ENCODE measurements at regions not wholly inside any gene's neighbourhood (a gene's known extent, or its start where the extent isn't known, plus 50 kb on each side); places are given as distances from the start of the nearest gene placed in this dataset.

GRCh38 chr13:50587645-50588373 is 255.7 kb downstream of the DLEU7 start:
- no peak for DNase-seq (ENCODE audit: low spot score)
- in situ Hi-C loops (cut with HindIII; ENCODE audit: low sequenced_read_pairs), result no loop called here

- in situ Hi-C loops (cut with HindIII; ENCODE audit: low sequenced_read_pairs), result no loop called here
- DNase-seq (ENCODE audit: low spot score), result no peak
Observed at GRCh38 chr13:50588491-50589130, 254.9 kb downstream of the DLEU7 start.

GRCh38 chr13:50589139-50589538 is 254.4 kb downstream of the DLEU7 start:
- peak; percentile 56 for DNase-seq (ENCODE audit: low spot score)
- in situ Hi-C loops (cut with HindIII; ENCODE audit: low sequenced_read_pairs), result no loop called here

- in situ Hi-C loops (cut with HindIII; ENCODE audit: low sequenced_read_pairs), result no loop called here
- DNase-seq (ENCODE audit: low spot score), result no peak
Observed at GRCh38 chr13:50589651-50590054, 253.8 kb downstream of the DLEU7 start.

- in situ Hi-C loops (cut with HindIII; ENCODE audit: low sequenced_read_pairs), result no loop called here
- no peak for DNase-seq (ENCODE audit: low spot score)
Observed at GRCh38 chr13:50592412-50593155, 250.9 kb downstream of the DLEU7 start.

- no peak for DNase-seq (ENCODE audit: low spot score)
- in situ Hi-C loops (cut with HindIII; ENCODE audit: low sequenced_read_pairs), result no loop called here
Observed at GRCh38 chr13:50593207-50593606, 250.3 kb downstream of the DLEU7 start.

GRCh38 chr13:50594276-50595051 is 249.0 kb downstream of the DLEU7 start:
- no peak for DNase-seq (ENCODE audit: low spot score)

GRCh38 chr13:50595196-50595595 is 248.3 kb downstream of the DLEU7 start:
- in situ Hi-C loops (cut with HindIII; ENCODE audit: low sequenced_read_pairs), result no loop called here
- DNase-seq (ENCODE audit: low spot score), result no peak

More at GRCh38 chr13:50594276-50595051, 249.0 kb downstream of the DLEU7 start:
- in situ Hi-C loops (cut with HindIII; ENCODE audit: low sequenced_read_pairs), result no loop called here

- no peak for DNase-seq (ENCODE audit: low spot score)
- in situ Hi-C loops (cut with HindIII; ENCODE audit: low sequenced_read_pairs), result no loop called here
Observed at GRCh38 chr13:50596156-50596555, 247.3 kb downstream of the DLEU7 start.

GRCh38 chr13:50596776-50597203 is 246.7 kb downstream of the DLEU7 start:
- in situ Hi-C loops (cut with HindIII; ENCODE audit: low sequenced_read_pairs), result no loop called here
- DNase-seq (ENCODE audit: low spot score), result no peak

- in situ Hi-C loops (cut with HindIII; ENCODE audit: low sequenced_read_pairs), result no loop called here
Observed at GRCh38 chr13:50598338-50598737, 245.2 kb downstream of the DLEU7 start.

GRCh38 chr13:50599046-50599445 is 244.4 kb downstream of the DLEU7 start:
- in situ Hi-C loops (cut with HindIII; ENCODE audit: low sequenced_read_pairs), result no loop called here

More at GRCh38 chr13:50598338-50598737, 245.2 kb downstream of the DLEU7 start:
- no peak for DNase-seq (ENCODE audit: low spot score)

GRCh38 chr13:50599927-50600326 is 243.6 kb downstream of the DLEU7 start:
- in situ Hi-C loops (cut with HindIII; ENCODE audit: low sequenced_read_pairs), result no loop called here

More at GRCh38 chr13:50599046-50599445, 244.4 kb downstream of the DLEU7 start:
- no peak for DNase-seq (ENCODE audit: low spot score)

GRCh38 chr13:50608370-50608769 is 235.1 kb downstream of the DLEU7 start:
- DNase-seq (ENCODE audit: low spot score), result no peak
- in situ Hi-C loops (cut with HindIII; ENCODE audit: low sequenced_read_pairs), result no loop called here

More at GRCh38 chr13:50599927-50600326, 243.6 kb downstream of the DLEU7 start:
- peak; percentile 73 for DNase-seq (ENCODE audit: low spot score)

GRCh38 chr13:50609011-50609410 is 234.5 kb downstream of the DLEU7 start:
- DNase-seq (ENCODE audit: low spot score), result no peak
- in situ Hi-C loops (cut with HindIII; ENCODE audit: low sequenced_read_pairs), result no loop called here

GRCh38 chr13:50610238-50610637 is 233.3 kb downstream of the DLEU7 start:
- no peak for DNase-seq (ENCODE audit: low spot score)
- in situ Hi-C loops (cut with HindIII; ENCODE audit: low sequenced_read_pairs), result no loop called here

- DNase-seq (ENCODE audit: low spot score), result no peak
- in situ Hi-C loops (cut with HindIII; ENCODE audit: low sequenced_read_pairs), result no loop called here
Observed at GRCh38 chr13:50611117-50611781, 232.2 kb downstream of the DLEU7 start.

- in situ Hi-C loops (cut with HindIII; ENCODE audit: low sequenced_read_pairs), result no loop called here
- no peak for DNase-seq (ENCODE audit: low spot score)
Observed at GRCh38 chr13:50612717-50613116, 230.8 kb downstream of the DLEU7 start.

GRCh38 chr13:50613356-50613831 is 230.1 kb downstream of the DLEU7 start:
- in situ Hi-C loops (cut with HindIII; ENCODE audit: low sequenced_read_pairs), result no loop called here
- no peak for DNase-seq (ENCODE audit: low spot score)
